HG03060 (cell line): ENCODE measurements at regions not wholly inside any gene's neighbourhood (a gene's known extent, or its start where the extent isn't known, plus 50 kb on each side); places are given as distances from the start of the nearest gene placed in this dataset.

ENCODE experiments used
- ATAC-seq: cut with Tn5 transposase; IDR thresholded peaks from one replicate; pipeline ENCODE4 v1.9.1; 2021; ENCODE audit warnings: low read depth, moderate number of reproducible peaks; ENCODE audit not compliant: unreplicated experiment

GRCh38 chr5:110203661-110204060 is 513.9 kb downstream of the MAN2A1 start:
- ATAC-seq: no peak

GRCh38 chr5:110209401-110209800 is 517.1 kb downstream of the TMEM232 start:
- ATAC-seq: no peak

GRCh38 chr5:110218981-110219380 is 507.5 kb downstream of the TMEM232 start:
- ATAC-seq: no peak

GRCh38 chr5:110219769-110220168 is 506.7 kb downstream of the TMEM232 start:
- no peak for ATAC-seq

GRCh38 chr5:110221036-110221435 is 505.4 kb downstream of the TMEM232 start:
- ATAC-seq: no peak

- ATAC-seq: no peak
Measured at GRCh38 chr5:110224050-110224449, 502.4 kb downstream of the TMEM232 start.

- no peak for ATAC-seq
Measured at GRCh38 chr5:110225949-110226348, 500.5 kb downstream of the TMEM232 start.

- ATAC-seq: no peak
Measured at GRCh38 chr5:110239786-110240185, 486.7 kb downstream of the TMEM232 start.

- ATAC-seq: no peak
Measured at GRCh38 chr5:110242950-110243349, 483.5 kb downstream of the TMEM232 start.

- no peak for ATAC-seq
Measured at GRCh38 chr5:110248921-110249320, 477.6 kb downstream of the TMEM232 start.

GRCh38 chr5:110250355-110250754 is 476.1 kb downstream of the TMEM232 start:
- ATAC-seq: no peak

- ATAC-seq: no peak
Measured at GRCh38 chr5:110250755-110251154, 475.7 kb downstream of the TMEM232 start.

- no peak for ATAC-seq
Measured at GRCh38 chr5:110251366-110251765, 475.1 kb downstream of the TMEM232 start.

- ATAC-seq: no peak
Measured at GRCh38 chr5:110255194-110255593, 471.3 kb downstream of the TMEM232 start.

- no peak for ATAC-seq
Measured at GRCh38 chr5:110256298-110256697, 470.2 kb downstream of the TMEM232 start.

- ATAC-seq: no peak
Measured at GRCh38 chr5:110257971-110258370, 468.5 kb downstream of the TMEM232 start.

- ATAC-seq: no peak
Measured at GRCh38 chr5:110258460-110259216, 467.8 kb downstream of the TMEM232 start.

GRCh38 chr5:110262749-110263148 is 463.7 kb downstream of the TMEM232 start:
- no peak for ATAC-seq

- ATAC-seq: no peak
Measured at GRCh38 chr5:110264661-110265060, 461.8 kb downstream of the TMEM232 start.

GRCh38 chr5:110265162-110265561 is 461.3 kb downstream of the TMEM232 start:
- no peak for ATAC-seq

- ATAC-seq: no peak
Measured at GRCh38 chr5:110267714-110268113, 458.8 kb downstream of the TMEM232 start.

- no peak for ATAC-seq
Measured at GRCh38 chr5:110268283-110268682, 458.2 kb downstream of the TMEM232 start.

- ATAC-seq: no peak
Measured at GRCh38 chr5:110268985-110269384, 457.5 kb downstream of the TMEM232 start.
